Kidney (tissue), 13 donors: ENCODE measurements at regions not wholly inside any gene's neighbourhood (a gene's known extent, or its start where the extent isn't known, plus 50 kb on each side); places are given as distances from the start of the nearest gene placed in this dataset.

Source experiments
- DNase-seq, 5 donors: peaks; one replicate each; pipeline ENCODE4 v3.0.0-alpha.2; 2013 to 2020
- FAIRE-seq: peaks from 2 replicates; lab custom pipeline; 2012; peaks lifted over from hg19 to GRCh38; lab: Jason Lieb, UNC
- H3K27ac ChIP-seq, 2 donors: one replicate each; pipeline ENCODE4 v1.7.0; 2013; ENCODE audit warnings: low read depth in 2 of 2, low read length in 2 of 2, inconsistent platforms in 1 of 2
- H3K27me3 ChIP-seq: one replicate; pipeline ENCODE4 v1.7.1; 2013; ENCODE audit warnings: low read length, inconsistent platforms; ENCODE audit not compliant: control insufficient read depth, insufficient read depth
- H3K36me3 ChIP-seq, 3 donors: one replicate each; pipeline versions ENCODE4 v1.7.0 to v1.7.1; 2013; ENCODE audit warnings: low read length in 3 of 3, control low read depth in 1 of 3, inconsistent platforms in 1 of 3; ENCODE audit not compliant: insufficient read depth in 3 of 3, control insufficient read depth in 2 of 3
- H3K4me1 ChIP-seq, 3 donors: one replicate each; pipeline versions ENCODE4 v1.7.0 to v1.7.1; 2013; ENCODE audit warnings: low read length in 3 of 3, inconsistent platforms in 1 of 3, low read depth in 1 of 3; ENCODE audit not compliant: control insufficient read depth in 2 of 3, insufficient read depth in 2 of 3
- H3K4me3 ChIP-seq, 3 donors: one replicate each; pipeline versions ENCODE4 v1.7.0 to v1.8.1; 2013; ENCODE audit warnings: low read length in 3 of 3, control low read depth in 1 of 3, inconsistent platforms in 1 of 3
- H3K9ac ChIP-seq, 3 donors: one replicate each; pipeline versions ENCODE4 v1.7.0 to v1.7.1; 2013; ENCODE audit warnings: low read length in 3 of 3, control low read depth in 1 of 3, inconsistent platforms in 1 of 3
- H3K9me3 ChIP-seq, 3 donors: one replicate each; pipeline versions ENCODE4 v1.7.0 to v1.7.1; 2013; ENCODE audit warnings: low read length in 3 of 3, control low read depth in 1 of 3, inconsistent platforms in 1 of 3; ENCODE audit not compliant: control insufficient read depth in 2 of 3, insufficient read depth in 1 of 3
- CTCF ChIP-seq: IDR thresholded peaks from 3 replicates; pipeline ENCODE4 v1.5.1; 2012; ENCODE audit warnings: mild to moderate bottlenecking, moderate library complexity, borderline replicate concordance; ENCODE audit not compliant: insufficient read depth; ENCODE audit errors: extremely low read depth
- intact Hi-C: fragments of 100-400 bp; cut with DNase I; formaldehyde crosslinking; loops from one replicate; pipeline ENCODE4 v1.11.1; 2022
- donor health status: control.
- donor health status: control.
- donor health status: control.
- donor health status: control.
- donor health status: control.
- donor health status: DM: yes; HTN: yes; CAD: no.
- donor health status: Normal renal cell carcinoma (clear cell type).

- no peak for DNase-seq
- no peaks in the 10 kb centered on the region for H3K27me3 ChIP-seq
- no peak overlapping the region for H3K4me3 ChIP-seq
- H3K9me3 ChIP-seq, result no peaks in the 10 kb centered on the region
- H3K36me3 ChIP-seq, result no peaks in the 10 kb centered on the region
- no peaks in the 10 kb centered on the region for H3K4me1 ChIP-seq
- TF ChIP-seq CTCF, result no peak
- no peak for FAIRE-seq
- H3K27ac ChIP-seq, result no peak overlapping the region
- intact Hi-C loops, result no loop called here
- H3K9ac ChIP-seq, result no peak overlapping the region
Measured at GRCh38 chr18:47331026-47331425, 79.6 kb upstream of the SKOR2 start.

GRCh38 chr18:47323158-47323557, 71.7 kb upstream of the SKOR2 start:
- no peaks in the 10 kb centered on the region for H3K36me3 ChIP-seq
- H3K4me3 ChIP-seq, result no peak overlapping the region
- intact Hi-C loops, result no loop called here
- no peaks in the 10 kb centered on the region for H3K9me3 ChIP-seq
- H3K9ac ChIP-seq, result no peak overlapping the region
- no peak for TF ChIP-seq CTCF
- FAIRE-seq, result no peak
- H3K4me1 ChIP-seq, result no peaks in the 10 kb centered on the region
- H3K27ac ChIP-seq, result no peak overlapping the region
- no peak for DNase-seq
- no peaks in the 10 kb centered on the region for H3K27me3 ChIP-seq

GRCh38 chr18:47321815-47322214, 70.4 kb upstream of the SKOR2 start:
- no peaks in the 10 kb centered on the region for H3K4me1 ChIP-seq
- no peak for FAIRE-seq
- no peak overlapping the region for H3K27ac ChIP-seq
- H3K9ac ChIP-seq, result no peak overlapping the region
- H3K36me3 ChIP-seq, result no peaks in the 10 kb centered on the region
- no peaks in the 10 kb centered on the region for H3K9me3 ChIP-seq
- H3K4me3 ChIP-seq, result no peak overlapping the region
- intact Hi-C loops, result no loop called here
- no peak for DNase-seq
- no peaks in the 10 kb centered on the region for H3K27me3 ChIP-seq
- no peak for TF ChIP-seq CTCF

GRCh38 chr18:47317824-47318508, 66.5 kb upstream of the SKOR2 start:
- no peak overlapping the region for H3K4me3 ChIP-seq
- no peak overlapping the region for H3K9ac ChIP-seq
- H3K27me3 ChIP-seq, result no peaks in the 10 kb centered on the region
- DNase-seq (no peak), FAIRE-seq (no peak)
- no peak overlapping the region for H3K27ac ChIP-seq
- H3K9me3 ChIP-seq, result no peaks in the 10 kb centered on the region
- no peaks in the 10 kb centered on the region for H3K36me3 ChIP-seq
- no peak for TF ChIP-seq CTCF
- intact Hi-C loops, result no loop called here
- H3K4me1 ChIP-seq, result no peaks in the 10 kb centered on the region
